ENCODE measurements at regions not wholly inside any gene's neighbourhood (a gene's known extent, or its start where the extent isn't known, plus 50 kb on each side); places are given as distances from the start of the nearest gene placed in this dataset.
"Not testable (repeated sequence)": the region's sequence is repeated elsewhere in the genome, so short reads cannot be mapped to it uniquely, and the experiment has no call there.

GRCh38 chr17:36848008-36848902 is 89.0 kb upstream of the LHX1 start:
- 59 to 64% methylated on average over 10 of the region's 10 CpGs for WGBS, 2 donors
- DNase-seq (no peak), ATAC-seq (no peak)
- no peak for TF ChIP-seq CTCF (IDR thresholded peaks at IDR 0.05)
- Histone ChIP-seq H3K9me3 (no peaks in the 10 kb centered on the region), H3K27ac (no peak overlapping the region), H3K36me3 (no peaks in the 10 kb centered on the region), H3K27me3 (peaks cover 4 to 79% (median 72%) of the 10 kb centered on the region in 7 donors), H3K4me1 (no peaks in the 10 kb centered on the region), H3K4me3 (no peak overlapping the region)
- intact Hi-C loops (cut with DNase I) = no loop called here

GRCh38 chr17:36849020-36849419 is 88.3 kb upstream of the LHX1 start:
- H3K27me3 ChIP-seq = peaks cover 4 to 72% (median 68%) of the 10 kb centered on the region in 7 donors
- ATAC-seq; H3K4me3 ChIP-seq; H3K9me3 ChIP-seq; H3K36me3 ChIP-seq; H3K4me1 ChIP-seq; DNase-seq; H3K27ac ChIP-seq; intact Hi-C loops (cut with DNase I): not testable (repeated sequence)
- WGBS, 2 donors = 88 to 91% methylated on average over 9 of the region's 9 CpGs

DNA sequence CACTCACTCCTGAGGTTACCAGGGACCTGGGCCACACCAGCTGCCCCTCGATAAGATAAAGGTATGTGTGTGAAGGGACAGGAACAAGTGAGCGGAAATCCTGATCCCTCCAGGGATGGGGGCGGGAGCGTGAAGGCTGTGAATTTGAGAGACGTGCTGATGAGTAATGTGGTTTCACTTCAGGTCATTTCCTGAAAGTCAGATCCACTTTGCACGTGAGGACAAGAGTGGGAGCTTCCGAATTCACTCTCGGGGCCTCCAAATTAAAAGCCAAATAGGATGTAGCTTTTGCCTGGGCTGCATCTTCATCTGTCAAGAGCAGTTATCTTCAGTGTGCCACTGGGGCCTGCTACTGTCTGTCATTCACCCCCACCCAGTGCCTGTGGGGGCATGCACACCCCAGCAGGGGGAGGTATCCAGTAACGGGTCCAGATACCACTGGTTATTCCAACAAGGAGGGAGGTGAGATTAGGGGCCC is 87.4 kb upstream of the LHX1 start:
- ATAC-seq (no peak), DNase-seq (no peak)
- Histone ChIP-seq H3K4me3 (no peak overlapping the region), H3K27ac (no peak overlapping the region), H3K27me3 (peaks cover 4 to 68% (median 60%) of the 10 kb centered on the region in 7 donors), H3K36me3 (no peaks in the 10 kb centered on the region), H3K9me3 (no peaks in the 10 kb centered on the region), H3K4me1 (no peaks in the 10 kb centered on the region)
- intact Hi-C loops (cut with DNase I) = no loop called here
- WGBS, 2 donors = 24 to 25% methylated on average over 9 of the region's 9 CpGs
- TF ChIP-seq CTCF (IDR thresholded peaks at IDR 0.05) = no peak

- no peak for TF ChIP-seq CTCF (IDR thresholded peaks at IDR 0.05)
- ATAC-seq (no peak), DNase-seq (no peak)
- peaks cover 4 to 68% (median 61%) of the 10 kb centered on the region in 7 donors for H3K27me3 ChIP-seq
- no peaks in the 10 kb centered on the region for H3K36me3 ChIP-seq
- WGBS, 2 donors = 78 to 88% methylated on average over 5 of the region's 5 CpGs
- intact Hi-C loops (cut with DNase I) = no loop called here
- H3K9me3 ChIP-seq = no peaks in the 10 kb centered on the region
- H3K4me1 ChIP-seq = no peaks in the 10 kb centered on the region
- H3K4me3 ChIP-seq = no peak overlapping the region
- H3K27ac ChIP-seq = no peak overlapping the region
Measured at GRCh38 chr17:36850790-36851189, 86.5 kb upstream of the LHX1 start.

GRCh38 chr17:36851250-36851649 is 86.0 kb upstream of the LHX1 start:
- H3K36me3 ChIP-seq = no peaks in the 10 kb centered on the region
- H3K4me3 ChIP-seq = no peak overlapping the region
- H3K27ac ChIP-seq = no peak overlapping the region
- no peak for TF ChIP-seq CTCF (IDR thresholded peaks at IDR 0.05)
- H3K4me1 ChIP-seq = no peaks in the 10 kb centered on the region
- DNase-seq (no peak), ATAC-seq (no peak)
- no peaks in the 10 kb centered on the region for H3K9me3 ChIP-seq
- H3K27me3 ChIP-seq = peaks cover 4 to 68% (median 58%) of the 10 kb centered on the region in 7 donors
- WGBS, 2 donors = 68 to 82% methylated on average over 7 of the region's 7 CpGs
- intact Hi-C loops (cut with DNase I) = no loop called here

- DNase-seq; intact Hi-C loops (cut with DNase I); H3K4me1 ChIP-seq; H3K36me3 ChIP-seq; H3K27ac ChIP-seq; H3K9me3 ChIP-seq; H3K4me3 ChIP-seq; ATAC-seq: not testable (repeated sequence)
- peaks cover 4 to 66% (median 51%) of the 10 kb centered on the region in 7 donors for H3K27me3 ChIP-seq
- 62 to 76% methylated on average over 1 of the region's 1 CpG for WGBS, 2 donors
Measured at GRCh38 chr17:36852478-36852877, 84.8 kb upstream of the LHX1 start.
